Tibial artery (tissue), 4 donors: ENCODE measurements at regions not wholly inside any gene's neighbourhood (a gene's known extent, or its start where the extent isn't known, plus 50 kb on each side); places are given as distances from the start of the nearest gene placed in this dataset.
"Not testable (repeated sequence)": the region's sequence is repeated elsewhere in the genome, so short reads cannot be mapped to it uniquely, and the experiment has no call there.

Experiments
- DNase-seq, 2 donors: peaks; one replicate each; pipeline ENCODE4 v3.0.0-alpha.2; 2019
- H3K27ac ChIP-seq, 2 donors: fragments of 200-600 bp; sonication (generic) in 1 of 2; 1 replicate in 1 of 2; 2 replicates in 1 of 2; pipeline ENCODE4 v1.5.1; 2018 to 2019; ENCODE audit warnings: mild to moderate bottlenecking in 1 of 2
- H3K27me3 ChIP-seq, 2 donors: fragments of 200-600 bp; sonication (generic) in 1 of 2; one replicate each; pipeline versions ENCODE4 v1.5.1 to v1.6.0; 2016 to 2019
- H3K36me3 ChIP-seq, 3 donors: fragments of 200-600 bp; sonication (generic) in 2 of 3; one replicate each; pipeline ENCODE4 v1.5.1; 2016 to 2019; ENCODE audit warnings: mild to moderate bottlenecking in 2 of 3
- H3K4me1 ChIP-seq, 4 donors: fragments of 200-600 bp; sonication (generic) in 2 of 4; 1 replicate in 3 of 4; 2 replicates in 1 of 4; pipeline ENCODE4 v1.5.1; 2016 to 2019
- H3K4me3 ChIP-seq, 2 donors: fragments of 200-600 bp; sonication (generic) in 1 of 2; 1 replicate in 1 of 2; 2 replicates in 1 of 2; pipeline ENCODE4 v1.5.1; 2018 to 2019; ENCODE audit warnings: mild to moderate bottlenecking in 2 of 2
- H3K9me3 ChIP-seq, 3 donors: fragments of 200-600 bp; sonication (generic) in 1 of 3; one replicate each; pipeline ENCODE4 v1.5.1; 2016 to 2019
- CTCF ChIP-seq, 2 experiments: fragments of 200-600 bp in 1 of 2; fragments of 450-650 bp in 1 of 2; IDR thresholded peaks; one replicate each; pipeline ENCODE4 v1.5.1; 2017 to 2019; ENCODE audit warnings: antibody characterized with exemption in 2 of 2, mild to moderate bottlenecking in 1 of 2, moderate library complexity in 1 of 2
- intact Hi-C: fragments of 100-400 bp; cut with DNase I; formaldehyde crosslinking; loops from one replicate; pipeline ENCODE4 v1.15.0; 2023; ENCODE audit warnings: low total_unique reads

- no peak for DNase-seq
- intact Hi-C loops = no loop called here
- no peak overlapping the region for H3K27ac ChIP-seq
- no peaks in the 10 kb centered on the region for H3K4me1 ChIP-seq
- no peaks in the 10 kb centered on the region for H3K9me3 ChIP-seq
- TF ChIP-seq CTCF (IDR thresholded peaks at IDR 0.05) = no peak
- H3K27me3 ChIP-seq = no peaks in the 10 kb centered on the region
- no peaks in the 10 kb centered on the region for H3K36me3 ChIP-seq
- no peak overlapping the region for H3K4me3 ChIP-seq
Measured at GRCh38 chr13:76314495-76314894, 571.7 kb downstream of the KCTD12 start.

- no peak overlapping the region for H3K27ac ChIP-seq
- no peak for TF ChIP-seq CTCF (IDR thresholded peaks at IDR 0.05)
- no peaks in the 10 kb centered on the region for H3K36me3 ChIP-seq
- no peaks in the 10 kb centered on the region for H3K27me3 ChIP-seq
- peaks cover 0 to 10% (median 0%) of the 10 kb centered on the region in 4 donors for H3K4me1 ChIP-seq
- intact Hi-C loops = no loop called here
- H3K9me3 ChIP-seq = no peaks in the 10 kb centered on the region
- H3K4me3 ChIP-seq = no peak overlapping the region
- no peak for DNase-seq
Measured at GRCh38 chr13:76307142-76307541, 579.1 kb downstream of the KCTD12 start.

GRCh38 chr13:76300688-76301087 lies 585.5 kb downstream of the KCTD12 start:
- TF ChIP-seq CTCF (IDR thresholded peaks at IDR 0.05) = no peak
- no peak overlapping the region for H3K4me3 ChIP-seq
- no peaks in the 10 kb centered on the region for H3K4me1 ChIP-seq
- no peaks in the 10 kb centered on the region for H3K27me3 ChIP-seq
- intact Hi-C loops = no loop called here
- DNase-seq = no peak
- H3K9me3 ChIP-seq = no peaks in the 10 kb centered on the region
- H3K36me3 ChIP-seq = no peaks in the 10 kb centered on the region
- no peak overlapping the region for H3K27ac ChIP-seq

GRCh38 chr13:76297331-76297730 lies 588.9 kb downstream of the KCTD12 start:
- intact Hi-C loops = no loop called here
- DNase-seq = no peak

GRCh38 chr13:76296751-76297150 lies 589.5 kb downstream of the KCTD12 start:
- H3K27ac ChIP-seq = no peak overlapping the region
- H3K4me1 ChIP-seq = peaks cover 0 to 13% (median 0%) of the 10 kb centered on the region in 4 donors
- intact Hi-C loops = no loop called here
- H3K36me3 ChIP-seq = no peaks in the 10 kb centered on the region
- H3K4me3 ChIP-seq = no peak overlapping the region
- no peaks in the 10 kb centered on the region for H3K9me3 ChIP-seq
- H3K27me3 ChIP-seq = no peaks in the 10 kb centered on the region
- no peak for DNase-seq
- no peak for TF ChIP-seq CTCF (IDR thresholded peaks at IDR 0.05)

More at GRCh38 chr13:76297331-76297730, 588.9 kb downstream of the KCTD12 start:
- Histone ChIP-seq H3K9me3 (no peaks in the 10 kb centered on the region), H3K4me1 (peaks cover 0 to 13% (median 0%) of the 10 kb centered on the region in 4 donors), H3K36me3 (no peaks in the 10 kb centered on the region), H3K27me3 (no peaks in the 10 kb centered on the region), H3K27ac (no peak overlapping the region), H3K4me3 (no peak overlapping the region)
- no peak for TF ChIP-seq CTCF (IDR thresholded peaks at IDR 0.05)

- H3K27me3 ChIP-seq, H3K36me3 ChIP-seq, DNase-seq, H3K27ac ChIP-seq, intact Hi-C loops, H3K9me3 ChIP-seq, H3K4me3 ChIP-seq: not testable (repeated sequence)
- H3K4me1 ChIP-seq = peaks cover 0 to 13% (median 0%) of the 10 kb centered on the region in 4 donors
Measured at GRCh38 chr13:76295020-76295419, 591.2 kb downstream of the KCTD12 start.
